ENCODE measurements at regions not wholly inside any gene's neighbourhood (a gene's known extent, or its start where the extent isn't known, plus 50 kb on each side); places are given as distances from the start of the nearest gene placed in this dataset.

DNA sequence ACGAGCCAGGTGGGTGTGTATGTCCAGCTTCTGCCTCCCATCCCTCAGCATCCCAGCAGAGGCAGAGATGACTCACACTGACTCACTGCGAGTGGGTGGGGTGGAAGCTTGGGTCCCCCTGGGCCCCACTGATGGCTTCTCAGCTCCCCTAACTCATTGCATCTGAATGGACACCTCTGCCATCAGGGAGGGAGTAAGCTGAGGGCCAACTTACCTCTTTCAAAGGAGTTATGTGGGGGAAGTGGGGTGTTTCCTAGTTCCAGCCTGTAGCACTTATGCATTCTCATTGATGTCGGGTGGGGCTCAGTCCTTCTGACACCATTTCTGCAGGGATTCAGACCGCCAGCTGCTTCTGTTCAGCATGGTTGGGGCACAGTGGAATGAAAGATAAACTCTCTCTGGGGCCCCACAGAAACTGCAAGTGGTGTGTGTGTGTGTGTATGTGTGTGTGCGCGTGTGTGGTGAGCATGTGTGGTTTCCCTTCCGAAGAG lies 1425.8 kb downstream of the TBC1D22A start:
- Histone ChIP-seq H3K36me3 (no peaks in the 10 kb centered on the region), H3K9me3 (peaks cover 0 to 36% (median 10%) of the 10 kb centered on the region in 4 donors), H3K4me1 (no peaks in the 10 kb centered on the region), H3K27me3 (no peaks in the 10 kb centered on the region), H3K27ac (no peak overlapping the region), H3K4me3 (no peak overlapping the region)
- 80% methylated on average over 7 of the region's 7 CpGs for WGBS, 2 donors
- DNase-seq (ENCODE audit: low spot score in 2 of 2), result no peak
- no peak for TF ChIP-seq EP300 (IDR thresholded peaks at IDR 0.05)
- TF ChIP-seq POLR2A (IDR thresholded peaks at IDR 0.05), result no peak
- TF ChIP-seq, protein P1, sequence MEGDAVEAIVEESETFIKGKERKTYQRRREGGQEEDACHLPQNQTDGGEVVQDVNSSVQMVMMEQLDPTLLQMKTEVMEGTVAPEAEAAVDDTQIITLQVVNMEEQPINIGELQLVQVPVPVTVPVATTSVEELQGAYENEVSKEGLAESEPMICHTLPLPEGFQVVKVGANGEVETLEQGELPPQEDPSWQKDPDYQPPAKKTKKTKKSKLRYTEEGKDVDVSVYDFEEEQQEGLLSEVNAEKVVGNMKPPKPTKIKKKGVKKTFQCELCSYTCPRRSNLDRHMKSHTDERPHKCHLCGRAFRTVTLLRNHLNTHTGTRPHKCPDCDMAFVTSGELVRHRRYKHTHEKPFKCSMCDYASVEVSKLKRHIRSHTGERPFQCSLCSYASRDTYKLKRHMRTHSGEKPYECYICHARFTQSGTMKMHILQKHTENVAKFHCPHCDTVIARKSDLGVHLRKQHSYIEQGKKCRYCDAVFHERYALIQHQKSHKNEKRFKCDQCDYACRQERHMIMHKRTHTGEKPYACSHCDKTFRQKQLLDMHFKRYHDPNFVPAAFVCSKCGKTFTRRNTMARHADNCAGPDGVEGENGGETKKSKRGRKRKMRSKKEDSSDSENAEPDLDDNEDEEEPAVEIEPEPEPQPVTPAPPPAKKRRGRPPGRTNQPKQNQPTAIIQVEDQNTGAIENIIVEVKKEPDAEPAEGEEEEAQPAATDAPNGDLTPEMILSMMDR (IDR thresholded peaks at IDR 0.05), result no peak

DNA sequence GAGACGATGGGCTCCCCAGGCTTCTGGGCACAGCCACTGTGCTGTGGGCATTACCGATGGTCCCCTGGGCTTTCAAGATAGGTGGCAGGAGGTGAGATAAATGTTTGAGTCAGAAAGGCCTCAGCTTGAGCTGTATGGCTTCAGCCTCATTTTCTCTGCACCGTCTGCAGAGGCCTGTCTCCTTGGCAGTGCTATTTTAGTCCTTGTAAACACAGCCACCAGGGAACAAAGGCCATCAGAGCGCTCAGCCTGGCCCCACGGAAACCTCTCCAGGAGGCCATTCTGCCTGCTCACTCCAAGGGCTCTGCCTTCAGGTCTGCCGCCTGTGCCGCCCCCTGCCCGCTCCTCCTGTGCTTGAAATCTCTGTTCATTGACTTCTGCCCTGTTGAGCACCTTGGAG lies 1424.9 kb downstream of the TBC1D22A start:
- H3K9me3 ChIP-seq, result peaks cover 0 to 28% (median 10%) of the 10 kb centered on the region in 4 donors
- H3K4me1 ChIP-seq, result no peaks in the 10 kb centered on the region
- H3K4me3 ChIP-seq, result no peak overlapping the region
- DNase-seq (ENCODE audit: low spot score in 2 of 2), result no peak
- TF ChIP-seq, protein P1 (IDR thresholded peaks at IDR 0.05), result no peak
- TF ChIP-seq POLR2A (IDR thresholded peaks at IDR 0.05), result no peak
- TF ChIP-seq EP300 (IDR thresholded peaks at IDR 0.05), result no peak
- H3K27ac ChIP-seq, result no peak overlapping the region
- no peaks in the 10 kb centered on the region for H3K36me3 ChIP-seq
- no peaks in the 10 kb centered on the region for H3K27me3 ChIP-seq
- WGBS, 2 donors, result 62 to 66% methylated on average over 8 of the region's 8 CpGs

DNA sequence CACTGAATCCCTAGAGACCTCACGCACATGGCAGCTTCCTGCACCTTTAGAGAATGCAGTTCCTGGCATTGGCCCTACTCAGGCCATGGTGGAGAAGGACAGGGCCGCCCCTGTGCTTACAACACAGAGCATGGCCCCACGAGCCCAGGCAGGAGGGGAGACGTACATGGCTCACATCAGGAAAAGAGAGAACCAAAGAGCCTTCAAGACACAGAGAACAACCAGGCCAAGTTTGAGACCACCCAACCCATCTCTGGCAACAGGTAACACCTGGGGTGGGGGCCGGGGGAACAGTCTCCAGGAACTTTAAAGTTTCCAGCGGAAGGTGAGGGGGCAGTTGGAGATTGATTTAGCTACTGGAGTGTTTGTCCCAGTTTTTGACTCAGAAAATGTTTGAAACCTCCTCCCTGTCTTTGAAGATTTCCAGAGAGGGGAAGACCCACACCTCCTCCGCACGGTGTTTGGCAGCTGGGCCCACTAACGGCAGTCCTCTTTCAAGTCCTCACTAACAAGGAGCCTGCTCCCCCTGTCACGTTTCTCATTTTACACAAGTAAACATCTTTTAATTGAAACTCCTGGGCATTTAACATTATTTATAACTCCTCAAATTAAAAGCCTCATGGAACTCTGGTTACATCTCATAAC lies 1423.8 kb downstream of the TBC1D22A start:
- H3K27ac ChIP-seq, result no peak overlapping the region
- H3K9me3 ChIP-seq, result peaks cover 0 to 19% (median 8%) of the 10 kb centered on the region in 4 donors
- TF ChIP-seq POLR2A (IDR thresholded peaks at IDR 0.05), result no peak
- TF ChIP-seq, protein P1 (IDR thresholded peaks at IDR 0.05), result no peak
- TF ChIP-seq EP300 (IDR thresholded peaks at IDR 0.05), result no peak
- no peaks in the 10 kb centered on the region for H3K36me3 ChIP-seq
- H3K4me1 ChIP-seq, result no peaks in the 10 kb centered on the region
- DNase-seq (ENCODE audit: low spot score in 2 of 2), result no peak
- H3K4me3 ChIP-seq, result no peak overlapping the region
- H3K27me3 ChIP-seq, result no peaks in the 10 kb centered on the region
- WGBS, 2 donors, result 80 to 86% methylated on average over 10 of the region's 10 CpGs

GRCh38 chr22:48185071-48186055 lies 1422.9 kb downstream of the TBC1D22A start:
- WGBS, 2 donors, result 58 to 64% methylated on average over 20 of the region's 20 CpGs
- Histone ChIP-seq H3K27ac (no peak overlapping the region), H3K27me3 (no peaks in the 10 kb centered on the region), H3K4me1 (no peaks in the 10 kb centered on the region), H3K9me3 (peaks cover 0 to 10% (median 3%) of the 10 kb centered on the region in 4 donors), H3K36me3 (no peaks in the 10 kb centered on the region), H3K4me3 (no peak overlapping the region)
- DNase-seq (ENCODE audit: low spot score in 2 of 2), result no peak
- TF ChIP-seq, protein P1 (IDR thresholded peaks at IDR 0.05), result no peak
- TF ChIP-seq EP300 (IDR thresholded peaks at IDR 0.05), result no peak
- TF ChIP-seq POLR2A (IDR thresholded peaks at IDR 0.05), result no peak

Measured in tibial nerve (tissue), 4 donors.